ENCODE measurements at regions not wholly inside any gene's neighbourhood (a gene's known extent, or its start where the extent isn't known, plus 50 kb on each side); places are given as distances from the start of the nearest gene placed in this dataset.
"Not testable (repeated sequence)": the region's sequence is repeated elsewhere in the genome, so short reads cannot be mapped to it uniquely, and the experiment has no call there.

- DNase-seq = no peak
Observed at GRCh38 chr16:63169100-63169499, 1132.9 kb upstream of the CDH8 start.

- no peak for DNase-seq
Observed at GRCh38 chr16:63157818-63158217, 1121.6 kb upstream of the CDH8 start.

- DNase-seq = no peak
Observed at GRCh38 chr16:63146251-63146650, 1110.0 kb upstream of the CDH8 start.

GRCh38 chr16:63145411-63145810, 1109.2 kb upstream of the CDH8 start:
- no peak for DNase-seq

- no peak for DNase-seq
Observed at GRCh38 chr16:63135069-63135468, 1098.8 kb upstream of the CDH8 start.

- DNase-seq = no peak
Observed at GRCh38 chr16:63131503-63131902, 1095.3 kb upstream of the CDH8 start.

- DNase-seq = no peak
Observed at GRCh38 chr16:63130942-63131341, 1094.7 kb upstream of the CDH8 start.

- DNase-seq = no peak
Observed at GRCh38 chr16:63129411-63130125, 1093.3 kb upstream of the CDH8 start.

GRCh38 chr16:63119905-63120304, 1083.7 kb upstream of the CDH8 start:
- DNase-seq = not testable (repeated sequence)

GRCh38 chr16:63100082-63100481, 1063.8 kb upstream of the CDH8 start:
- DNase-seq = no peak

- DNase-seq = no peak
Observed at GRCh38 chr16:63096857-63097256, 1060.6 kb upstream of the CDH8 start.

GRCh38 chr16:63092736-63093135, 1056.5 kb upstream of the CDH8 start:
- DNase-seq = no peak

GRCh38 chr16:63082101-63082500, 1045.9 kb upstream of the CDH8 start:
- DNase-seq = no peak

GRCh38 chr16:63080746-63081145, 1044.5 kb upstream of the CDH8 start:
- no peak for DNase-seq

- no peak for DNase-seq
Observed at GRCh38 chr16:63069047-63069446, 1032.8 kb upstream of the CDH8 start.

GRCh38 chr16:63067141-63067540, 1030.9 kb upstream of the CDH8 start:
- DNase-seq = no peak

- DNase-seq = no peak
Observed at GRCh38 chr16:63066552-63066951, 1030.3 kb upstream of the CDH8 start.

GRCh38 chr16:63061319-63061718, 1025.1 kb upstream of the CDH8 start:
- no peak for DNase-seq

GRCh38 chr16:63059676-63060075, 1023.4 kb upstream of the CDH8 start:
- no peak for DNase-seq

GRCh38 chr16:63057341-63057740, 1021.1 kb upstream of the CDH8 start:
- DNase-seq = no peak

GRCh38 chr16:63050391-63050790, 1014.2 kb upstream of the CDH8 start:
- no peak for DNase-seq

- DNase-seq = no peak
Observed at GRCh38 chr16:63038397-63039106, 1002.3 kb upstream of the CDH8 start.

GRCh38 chr16:63037761-63038396, 1001.6 kb upstream of the CDH8 start:
- no peak for DNase-seq

- no peak for DNase-seq
Observed at GRCh38 chr16:63018581-63019223, 982.5 kb upstream of the CDH8 start.
